GM20000 (cell line): ENCODE measurements at regions not wholly inside any gene's neighbourhood (a gene's known extent, or its start where the extent isn't known, plus 50 kb on each side); places are given as distances from the start of the nearest gene placed in this dataset.

ENCODE experiments used
- DNase-seq: peaks from one replicate; pipeline ENCODE4 v3.0.0; 2012; ENCODE audit warnings: low spot score
- CTCF ChIP-seq: IDR thresholded peaks from 2 replicates; pipeline ENCODE4 v1.5.1; 2012; ENCODE audit warnings: mild to moderate bottlenecking, control low read depth; ENCODE audit errors: extremely low read depth, missing control alignments

- no peak for TF ChIP-seq CTCF
- DNase-seq: no peak
Observed at GRCh38 chr5:39713250-39713916, 288.6 kb upstream of the DAB2 start.

DNA sequence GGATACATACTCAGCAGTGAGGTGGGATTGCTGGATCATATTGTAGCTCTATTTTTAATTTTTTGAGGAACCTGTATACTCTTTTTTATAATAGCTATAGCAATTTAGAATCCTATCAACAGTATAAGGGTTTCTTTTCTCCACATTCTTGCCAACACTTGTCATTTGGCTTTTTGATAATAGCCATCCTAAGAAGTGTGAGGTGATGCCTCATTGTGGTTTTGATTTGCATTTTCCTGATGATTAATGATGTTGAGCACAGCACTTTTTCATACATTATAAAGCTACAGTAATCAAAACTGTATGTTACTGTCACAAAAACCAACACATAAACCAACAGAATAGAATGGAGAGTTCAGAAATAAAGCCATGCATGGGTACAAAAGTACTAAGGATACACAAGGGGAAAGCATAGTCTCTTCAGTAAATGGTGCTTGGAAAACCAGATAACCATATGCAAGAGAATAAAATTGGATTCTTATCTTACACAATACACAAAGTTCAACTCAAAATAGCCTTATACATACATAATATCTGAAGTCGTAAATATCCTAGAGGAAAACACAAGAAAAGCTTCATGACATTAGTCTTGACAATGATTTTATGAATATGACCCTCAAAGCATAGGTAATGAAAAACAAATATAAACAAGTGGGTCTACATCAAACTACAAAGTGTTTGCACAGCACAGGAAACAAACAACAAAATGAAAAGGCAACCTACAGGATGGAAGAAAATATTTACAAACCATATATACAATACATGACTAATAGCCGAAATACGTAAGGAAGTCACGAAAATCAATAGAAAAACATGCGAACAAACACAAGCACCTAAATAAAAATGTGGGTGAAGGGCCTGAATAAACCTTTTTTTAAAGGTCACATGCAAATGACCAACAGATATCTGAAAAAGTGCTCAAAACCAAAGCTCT lies 287.8 kb upstream of the DAB2 start:
- TF ChIP-seq CTCF: no peak
- no peak for DNase-seq

GRCh38 chr5:39711821-39712220 lies 287.0 kb upstream of the DAB2 start:
- DNase-seq: no peak
- no peak for TF ChIP-seq CTCF

DNA sequence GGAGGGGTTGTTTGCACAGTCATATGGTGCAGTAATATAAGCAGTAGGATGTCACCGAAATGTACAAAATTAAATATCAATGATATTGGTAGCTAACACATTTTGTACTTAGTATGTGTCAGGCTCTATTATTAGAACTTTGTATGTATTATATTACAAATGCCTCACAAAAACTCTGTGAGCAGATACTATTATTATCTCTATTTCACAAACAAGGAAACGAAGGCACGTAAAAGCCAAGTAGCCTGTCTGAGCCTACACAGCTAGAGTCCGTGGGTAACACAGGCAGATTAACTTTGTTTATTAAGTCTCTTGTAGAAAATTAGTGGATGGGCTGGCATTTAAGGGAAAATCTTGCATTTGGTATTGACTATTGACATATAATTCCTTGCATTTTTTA lies 284.3 kb upstream of the DAB2 start:
- TF ChIP-seq CTCF: no peak
- DNase-seq: no peak

DNA sequence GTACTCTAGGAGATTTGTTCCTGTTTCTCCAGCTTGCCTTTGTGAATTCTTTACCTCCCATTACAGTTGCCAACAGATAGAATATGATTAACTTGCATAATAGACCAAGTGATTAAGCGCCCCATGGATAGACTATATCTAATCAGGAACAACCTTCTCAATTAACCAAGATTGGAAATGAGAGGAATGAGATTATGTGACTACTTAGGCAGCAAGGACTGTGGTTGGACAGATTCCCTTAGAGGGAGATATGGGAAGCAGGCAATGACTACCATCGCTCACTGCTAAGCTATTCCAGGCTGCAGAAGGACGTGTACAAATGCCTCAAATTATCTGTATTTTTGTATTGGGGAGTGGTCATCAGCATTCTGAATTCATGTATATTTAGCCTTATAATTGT lies 278.1 kb upstream of the DAB2 start:
- no peak for TF ChIP-seq CTCF
- DNase-seq: no peak

GRCh38 chr5:39700523-39700922 lies 275.7 kb upstream of the DAB2 start:
- DNase-seq: no peak
- TF ChIP-seq CTCF: no peak

DNA sequence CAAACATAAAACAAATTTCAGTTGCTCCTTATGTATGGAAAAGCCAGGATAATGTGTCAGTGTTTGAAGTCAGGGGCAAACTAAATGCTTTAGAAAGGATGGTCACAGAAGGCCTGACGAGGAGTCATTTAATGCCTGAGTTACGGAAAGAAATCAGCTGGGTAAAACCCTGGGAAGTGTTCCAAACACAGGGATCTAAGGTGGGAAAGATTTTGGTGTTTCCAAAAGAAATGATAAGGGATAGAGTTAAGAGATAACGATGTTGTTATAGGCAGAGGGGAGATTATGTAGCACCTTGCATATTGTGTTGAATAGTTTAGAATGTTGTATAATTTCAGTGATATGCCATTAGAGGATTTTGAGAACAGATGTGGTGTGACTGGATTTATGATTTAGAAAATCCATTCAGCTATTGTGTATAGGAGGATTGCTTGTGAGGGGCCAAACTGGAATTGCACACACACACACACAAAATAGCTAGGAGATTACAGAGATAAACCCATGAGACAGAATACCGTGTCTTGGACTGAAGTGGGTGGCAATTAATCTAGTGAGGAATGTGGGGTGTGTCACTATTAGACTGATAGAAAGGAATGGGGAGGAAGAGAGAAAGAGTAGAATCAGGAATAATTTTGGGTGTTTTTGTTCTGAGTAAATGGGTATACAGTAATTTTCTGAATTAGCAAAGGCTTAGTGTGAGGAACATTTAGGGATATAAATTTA lies 274.2 kb upstream of the DAB2 start:
- no peak for DNase-seq
- TF ChIP-seq CTCF: no peak
